Esophagus squamous epithelium (tissue), 5 donors: ENCODE measurements at regions not wholly inside any gene's neighbourhood (a gene's known extent, or its start where the extent isn't known, plus 50 kb on each side); places are given as distances from the start of the nearest gene placed in this dataset.

Experiments
- DNase-seq: peaks from one replicate; lab custom pipeline; 2025; lab: John Stamatoyannopoulos, UW
- H3K27ac ChIP-seq, 4 donors: fragments of 200-600 bp; sonication (generic); one replicate each; pipeline ENCODE4 v1.5.1; 2016 to 2019; ENCODE audit warnings: mild to moderate bottlenecking in 1 of 4
- H3K27me3 ChIP-seq, 4 donors: fragments of 200-600 bp; sonication (generic); 1 replicate in 3 of 4; 2 replicates in 1 of 4; pipeline versions ENCODE4 v1.5.1 to v1.6.0; 2017 to 2021; ENCODE audit warnings: antibody characterized with exemption in 1 of 4
- H3K36me3 ChIP-seq, 3 donors: fragments of 200-600 bp; sonication (generic); one replicate each; pipeline ENCODE4 v1.5.1; 2016 to 2019
- H3K4me1 ChIP-seq, 3 donors: fragments of 200-600 bp; sonication (generic); one replicate each; pipeline ENCODE4 v1.5.1; 2017 to 2019
- H3K4me3 ChIP-seq, 4 donors: fragments of 200-600 bp; sonication (generic); 1 replicate in 3 of 4; 2 replicates in 1 of 4; pipeline ENCODE4 v1.5.1; 2016 to 2019; ENCODE audit warnings: mild to moderate bottlenecking in 2 of 4, moderate library complexity in 1 of 4
- H3K9me3 ChIP-seq, 3 donors: fragments of 200-600 bp; sonication (generic); one replicate each; pipeline ENCODE4 v1.5.1; 2016 to 2019
- CTCF ChIP-seq, 6 experiments: fragments of 450-650 bp in 4 of 6; fragments of 200-600 bp in 2 of 6; sonication (generic) in 2 of 6; IDR thresholded peaks; one replicate each; pipeline ENCODE4 v1.5.1; 2016 to 2019; ENCODE audit warnings: antibody characterized with exemption in 6 of 6, mild to moderate bottlenecking in 4 of 6, moderate library complexity in 4 of 6
- POLR2A ChIP-seq, 4 donors: fragments of 450-650 bp; IDR thresholded peaks; one replicate each; pipeline ENCODE4 v1.6.1; 2017; ENCODE audit warnings: antibody characterized with exemption in 4 of 4, mild to moderate bottlenecking in 4 of 4, moderate library complexity in 3 of 4
- WGBS, 2 donors: methylation state at CpG; one replicate each; pipeline ENCODE4 v1.1.5; 2018; 5-methylcytosine and 5-hydroxymethylcytosine counted together
- intact Hi-C: fragments of 100-400 bp; cut with DNase I; formaldehyde crosslinking; loops from one replicate; pipeline ENCODE4 v1.15.0; 2022
- donor health status: DM: yes; HTN: yes; CAD: no.

GRCh38 chr11:70494559-70495350, 96.4 kb downstream of the CTTN start:
- WGBS, 2 donors = 74 to 86% methylated on average over 7 to 10 of the region's 15 CpGs
- H3K9me3 ChIP-seq = peaks cover 0 to 17% (median 8%) of the 10 kb centered on the region in 3 donors
- TF ChIP-seq CTCF (IDR thresholded peaks at IDR 0.05) (no peak), POLR2A (IDR thresholded peaks at IDR 0.05) (no peak)
- intact Hi-C loops = no loop called here
- no peak overlapping the region for H3K27ac ChIP-seq
- no peaks in the 10 kb centered on the region for H3K36me3 ChIP-seq
- H3K4me1 ChIP-seq = no peaks in the 10 kb centered on the region
- no peak overlapping the region for H3K4me3 ChIP-seq
- DNase-seq = no peak
- peaks cover 0 to 15% (median 0%) of the 10 kb centered on the region in 4 donors for H3K27me3 ChIP-seq

GRCh38 chr11:70495351-70496310, 97.3 kb downstream of the CTTN start:
- Histone ChIP-seq H3K4me1 (no peaks in the 10 kb centered on the region), H3K27ac (no peak overlapping the region), H3K27me3 (peaks cover 0 to 15% (median 0%) of the 10 kb centered on the region in 4 donors), H3K36me3 (no peaks in the 10 kb centered on the region), H3K4me3 (no peak overlapping the region), H3K9me3 (peaks cover 0 to 12% (median 4%) of the 10 kb centered on the region in 3 donors)
- DNase-seq = no peak
- intact Hi-C loops = no loop called here
- no peak for TF ChIP-seq POLR2A (IDR thresholded peaks at IDR 0.05)
- no peak for TF ChIP-seq CTCF (IDR thresholded peaks at IDR 0.05)
- WGBS, 2 donors = 53 to 81% methylated on average over 11 to 12 of the region's 22 CpGs

- 73 to 75% methylated on average over 9 to 10 of the region's 16 CpGs for WGBS, 2 donors
- H3K4me1 ChIP-seq = no peaks in the 10 kb centered on the region
- TF ChIP-seq POLR2A (IDR thresholded peaks at IDR 0.05) = no peak
- no peak for TF ChIP-seq CTCF (IDR thresholded peaks at IDR 0.05)
- H3K27me3 ChIP-seq = peaks cover 0 to 15% (median 0%) of the 10 kb centered on the region in 4 donors
- peaks cover 0 to 1% (median 0%) of the 10 kb centered on the region in 3 donors for H3K9me3 ChIP-seq
- no peaks in the 10 kb centered on the region for H3K36me3 ChIP-seq
- H3K4me3 ChIP-seq = no peak overlapping the region
- intact Hi-C loops = no loop called here
- DNase-seq = no peak
- no peak overlapping the region for H3K27ac ChIP-seq
Measured at GRCh38 chr11:70496591-70497535, 98.5 kb downstream of the CTTN start.

- no peaks in the 10 kb centered on the region for H3K36me3 ChIP-seq
- TF ChIP-seq CTCF (IDR thresholded peaks at IDR 0.05) (no peak), POLR2A (IDR thresholded peaks at IDR 0.05) (no peak)
- no peaks in the 10 kb centered on the region for H3K9me3 ChIP-seq
- intact Hi-C loops = no loop called here
- H3K4me3 ChIP-seq = no peak overlapping the region
- no peak for DNase-seq
- H3K27me3 ChIP-seq = peaks cover 0 to 15% (median 0%) of the 10 kb centered on the region in 4 donors
- no peaks in the 10 kb centered on the region for H3K4me1 ChIP-seq
- WGBS, 2 donors = 57% methylated on average over 3 of the region's 8 CpGs; no CpG with 5 or more reads in 1 of the 2 donors
- no peak overlapping the region for H3K27ac ChIP-seq
Measured at GRCh38 chr11:70497536-70498075, 99.3 kb downstream of the CTTN start.
